GM21737 (cell line): ENCODE measurements at regions not wholly inside any gene's neighbourhood (a gene's known extent, or its start where the extent isn't known, plus 50 kb on each side); places are given as distances from the start of the nearest gene placed in this dataset.
"Not testable (repeated sequence)": the region's sequence is repeated elsewhere in the genome, so short reads cannot be mapped to it uniquely, and the experiment has no call there.

ENCODE experiments used
- ATAC-seq: cut with Tn5 transposase; IDR thresholded peaks from one replicate; pipeline ENCODE4 v1.9.1; 2021; ENCODE audit warnings: mild to moderate bottlenecking, moderate library complexity; ENCODE audit not compliant: unreplicated experiment

DNA sequence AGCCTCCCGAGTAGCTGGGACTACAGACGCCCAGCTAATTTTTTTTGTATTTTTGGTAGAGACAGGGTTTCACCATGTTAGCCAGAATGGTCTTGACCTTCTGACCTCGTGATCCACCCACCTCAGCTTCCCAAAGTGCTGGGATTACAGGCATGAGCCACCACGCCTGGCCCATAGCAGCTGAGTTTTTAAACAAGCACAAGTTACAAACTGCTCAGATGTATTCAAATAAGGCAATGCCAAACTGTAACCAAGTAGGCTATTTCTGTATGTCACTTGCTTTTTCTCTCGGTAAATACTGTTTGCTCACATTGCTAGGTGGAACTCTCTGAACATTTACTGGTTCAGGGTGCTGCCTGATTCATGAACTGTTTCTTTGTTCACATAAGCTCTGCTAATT is 799.3 kb upstream of the NUDT12 start:
- ATAC-seq = no peak

DNA sequence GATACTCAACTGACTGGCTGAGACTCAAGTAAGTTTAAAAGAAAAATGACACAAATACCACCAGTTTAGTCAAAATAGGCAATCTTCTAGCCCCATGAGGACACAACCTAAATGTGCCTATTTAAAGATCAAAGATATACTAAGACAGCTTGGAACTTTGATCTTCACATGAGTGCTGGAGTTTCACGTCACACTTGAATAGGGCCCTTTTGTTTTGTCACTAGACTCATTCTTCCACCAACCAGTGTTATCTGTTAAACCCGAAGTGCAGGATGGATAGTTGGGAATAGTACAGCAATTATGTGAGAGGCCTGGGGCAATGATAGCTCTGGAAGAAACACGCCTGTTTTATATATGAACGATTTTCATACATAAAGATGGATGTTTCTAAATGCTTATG is 792.8 kb upstream of the NUDT12 start:
- ATAC-seq = no peak

DNA sequence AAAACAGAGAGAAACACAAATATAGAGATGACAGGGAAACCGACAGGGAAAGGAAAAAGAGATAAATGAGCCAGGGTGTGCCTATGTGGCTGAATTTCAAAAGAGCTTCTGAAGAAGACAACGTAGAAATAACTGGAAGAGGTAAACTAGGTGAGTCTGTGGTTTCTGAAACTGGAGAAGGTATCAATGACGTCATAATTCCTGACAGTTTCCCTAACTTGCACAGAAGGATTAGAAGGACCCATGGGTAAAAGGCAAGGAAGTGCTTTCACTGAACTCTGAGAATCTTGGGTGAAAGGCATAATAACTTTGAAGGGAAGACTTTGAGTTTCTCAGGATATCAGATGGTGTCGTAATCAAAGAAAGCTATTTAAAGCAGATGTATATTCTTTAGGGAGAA is 790.8 kb upstream of the NUDT12 start:
- ATAC-seq = no peak

DNA sequence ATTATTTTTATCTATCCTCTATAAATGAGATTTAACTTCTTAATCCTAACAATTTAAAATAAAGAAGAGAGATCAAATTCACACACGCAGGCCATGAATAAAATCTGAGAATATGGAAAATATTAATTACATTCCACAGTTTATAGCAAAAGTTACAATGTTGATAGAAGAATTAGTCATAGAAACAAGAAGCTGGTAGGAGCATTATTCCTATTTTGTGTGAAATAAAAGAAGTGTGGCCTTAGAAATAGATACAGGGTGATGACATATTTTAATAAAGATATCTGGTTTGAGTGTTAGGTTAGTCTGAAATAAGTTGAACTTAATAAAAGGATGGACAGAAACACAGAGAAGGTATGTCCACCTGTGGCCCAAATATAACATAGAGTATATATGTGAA is 790.4 kb upstream of the NUDT12 start:
- no peak for ATAC-seq

DNA sequence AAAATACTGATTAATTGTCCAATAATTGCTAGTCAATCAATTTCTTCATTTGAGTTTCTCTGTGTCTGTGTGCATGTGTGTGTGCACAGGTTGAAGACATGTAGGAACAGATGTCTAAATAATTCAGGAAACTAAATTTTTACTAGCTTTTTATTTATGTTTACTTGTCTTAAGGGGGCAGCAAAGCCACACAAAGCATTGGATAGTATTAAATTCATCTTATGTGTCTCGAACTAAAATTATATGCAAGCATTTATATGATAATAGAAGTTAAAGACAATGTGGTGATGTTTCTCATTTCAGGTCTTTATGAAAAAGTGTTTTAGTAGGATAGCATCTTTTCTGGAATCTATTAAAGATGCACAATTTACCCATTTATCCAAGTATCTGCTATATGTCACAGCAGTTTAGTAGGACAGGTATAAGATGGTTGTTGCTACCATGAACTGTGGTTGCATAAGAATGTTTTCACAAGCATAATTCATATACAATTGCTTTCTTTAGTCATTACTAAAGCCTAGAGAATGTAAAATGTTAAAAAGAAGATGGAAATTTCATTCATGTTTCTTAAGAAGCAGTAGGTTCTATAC is 784.6 kb upstream of the NUDT12 start:
- no peak for ATAC-seq

DNA sequence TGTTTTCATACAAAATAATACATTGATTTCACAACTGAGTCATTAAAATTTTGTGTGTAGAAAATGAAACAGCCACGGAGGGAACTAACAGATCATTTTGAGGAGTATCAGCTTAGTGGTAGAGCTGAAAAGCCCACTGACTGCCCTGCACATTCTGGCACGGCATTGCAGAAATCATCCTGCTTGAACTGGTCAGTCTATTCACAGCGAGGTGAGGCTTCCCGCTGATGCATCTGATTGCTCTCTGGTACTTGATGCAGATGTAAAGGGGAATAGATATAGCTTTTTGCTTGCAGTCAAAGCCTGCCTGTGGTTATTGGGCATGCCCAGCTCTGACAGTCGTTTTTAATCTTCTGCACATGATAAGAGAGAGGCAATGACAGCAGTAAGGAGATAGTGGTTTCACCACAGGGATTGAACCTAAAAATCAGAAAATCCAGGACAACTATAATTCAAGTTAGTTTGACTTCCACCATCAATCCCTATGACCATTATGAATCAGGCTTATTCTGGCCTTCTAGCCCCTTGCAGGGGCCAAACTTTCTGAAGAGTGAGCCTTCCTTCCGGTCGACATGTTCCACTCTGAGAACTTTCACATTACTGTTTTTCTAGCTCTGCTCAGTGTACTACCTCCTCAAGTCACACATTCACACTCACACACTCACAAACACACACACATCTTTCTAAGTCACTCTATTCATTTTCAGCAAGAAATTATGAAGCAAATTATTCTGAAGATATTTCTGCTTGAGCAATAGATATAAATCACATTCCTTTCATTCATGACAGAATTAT is 782.8 kb upstream of the NUDT12 start:
- no peak for ATAC-seq

DNA sequence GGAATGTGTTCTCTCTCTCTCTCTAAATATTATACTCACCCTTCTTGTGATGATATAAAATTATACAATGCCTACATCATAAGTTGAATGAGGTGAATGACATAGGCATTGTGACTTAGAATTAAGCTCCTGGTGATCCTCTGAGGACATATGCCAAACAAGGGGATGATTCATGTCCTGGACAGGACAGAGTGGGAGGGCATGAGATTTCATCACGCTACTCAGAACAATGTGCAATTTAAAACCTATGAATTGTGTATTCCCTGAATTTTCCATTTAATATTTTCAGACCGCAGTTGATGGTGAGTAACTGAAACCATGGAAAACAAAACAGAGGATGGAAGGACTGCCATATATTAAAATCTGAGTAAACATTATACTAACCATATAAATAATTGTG is 782.2 kb upstream of the NUDT12 start:
- ATAC-seq = no peak

DNA sequence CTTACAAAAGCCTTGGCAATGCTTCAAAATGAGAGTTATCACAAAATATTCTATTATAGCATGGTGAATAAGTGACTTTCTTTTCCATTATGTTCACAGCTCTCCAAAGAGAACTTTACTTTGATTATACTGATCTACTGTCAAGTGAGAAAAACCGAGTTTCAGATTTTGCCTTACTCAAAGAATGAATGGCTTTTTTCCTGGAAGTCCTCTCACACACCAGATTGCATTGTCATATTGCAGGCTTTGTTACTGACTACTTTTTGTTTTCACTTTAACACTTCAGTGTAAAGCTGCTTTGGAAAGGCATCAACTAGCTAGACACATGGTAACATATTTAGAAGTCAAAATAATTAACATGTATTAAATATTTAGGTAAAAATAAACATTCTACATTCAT is 765.2 kb upstream of the NUDT12 start:
- ATAC-seq = no peak

DNA sequence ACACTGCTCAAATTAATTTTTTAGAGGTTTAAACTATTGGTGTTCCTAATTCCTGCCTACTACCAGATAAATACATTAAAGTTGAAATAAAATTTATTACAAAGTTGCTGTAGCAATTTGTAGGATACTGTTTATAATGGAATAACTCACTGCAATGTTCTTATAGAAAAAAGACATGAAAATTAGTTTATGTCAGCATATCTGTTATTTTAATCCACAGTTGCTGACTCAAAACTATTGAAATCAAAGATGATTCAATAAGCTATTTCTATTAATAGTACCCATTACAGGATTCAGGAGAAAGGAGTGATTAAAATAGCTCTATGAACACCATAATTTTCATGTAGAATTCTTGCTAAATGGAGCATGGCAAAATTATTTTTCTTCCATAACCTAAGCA is 764.4 kb upstream of the NUDT12 start:
- ATAC-seq = no peak

DNA sequence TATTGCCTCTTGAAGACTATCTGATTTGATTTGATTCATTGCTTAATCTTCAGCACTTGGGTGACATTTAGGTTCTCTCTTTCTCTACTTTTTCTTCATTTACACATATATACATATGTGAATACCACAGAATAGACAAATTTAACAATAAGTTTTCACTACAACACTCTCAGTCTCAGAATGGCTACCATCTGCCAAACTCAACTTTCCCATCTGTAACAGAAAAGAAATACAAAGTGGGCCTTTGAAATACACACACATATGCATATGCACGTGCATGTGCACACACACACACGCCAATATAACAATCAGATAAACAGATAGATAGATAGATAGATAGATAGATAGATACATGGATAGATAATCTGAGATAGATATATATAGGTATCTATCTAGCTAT is 762.8 kb upstream of the NUDT12 start:
- no peak for ATAC-seq

DNA sequence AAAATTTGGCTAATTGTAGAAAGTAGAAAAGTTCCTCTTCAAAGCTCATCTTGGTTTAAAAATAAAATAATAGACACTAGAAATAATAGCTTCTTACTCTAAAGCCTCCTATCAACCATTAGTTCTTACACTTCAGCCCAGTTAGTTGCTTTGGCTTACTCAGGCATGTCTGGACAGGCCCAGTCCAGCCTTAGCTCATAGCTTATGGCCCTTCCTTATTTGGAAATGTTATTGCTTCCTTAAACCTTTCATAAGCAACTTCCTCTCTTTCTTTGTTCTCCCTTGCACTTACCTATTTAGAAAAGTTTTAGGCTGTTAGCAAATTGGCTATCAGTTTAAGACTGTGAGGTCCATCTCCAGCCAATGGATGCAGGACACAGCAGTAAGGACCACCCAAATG is 754.1 kb upstream of the NUDT12 start:
- ATAC-seq = not testable (repeated sequence)

DNA sequence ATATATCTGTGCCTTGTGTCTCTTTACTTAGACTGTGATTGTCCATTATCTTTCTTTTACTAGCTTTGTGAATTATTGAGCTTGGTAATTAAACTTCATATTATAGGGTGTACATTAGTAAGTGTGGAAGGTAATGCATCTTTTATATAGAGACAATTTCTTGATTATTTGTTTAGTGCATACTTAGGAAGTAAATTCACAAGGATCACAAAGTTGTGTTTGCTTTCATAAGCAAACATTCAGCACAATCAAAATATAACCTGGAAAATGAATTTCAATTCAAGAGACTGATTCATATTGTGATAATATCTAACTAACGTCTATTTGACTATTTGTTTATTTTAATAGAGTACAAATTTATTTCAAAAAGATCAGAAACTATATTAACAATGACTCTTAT is 749.9 kb upstream of the NUDT12 start:
- no peak for ATAC-seq

DNA sequence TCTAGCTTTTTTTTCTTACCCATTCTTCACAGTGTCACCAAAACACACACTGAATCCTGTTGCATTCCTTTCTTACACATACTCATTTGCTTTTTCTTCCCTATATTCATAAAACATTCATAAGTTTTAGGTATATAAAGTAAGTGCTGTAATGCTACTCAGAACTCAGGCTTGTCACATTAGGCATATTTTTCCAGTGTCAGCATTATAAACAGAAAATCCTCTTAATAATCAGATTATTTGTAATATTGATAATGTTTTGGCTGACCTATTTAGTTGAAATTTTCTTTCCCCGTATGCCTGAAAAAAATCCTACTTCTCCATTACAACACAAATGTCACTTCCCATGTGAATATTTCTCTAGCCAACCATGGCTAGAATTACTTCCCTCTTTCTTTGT is 743.0 kb upstream of the NUDT12 start:
- no peak for ATAC-seq

DNA sequence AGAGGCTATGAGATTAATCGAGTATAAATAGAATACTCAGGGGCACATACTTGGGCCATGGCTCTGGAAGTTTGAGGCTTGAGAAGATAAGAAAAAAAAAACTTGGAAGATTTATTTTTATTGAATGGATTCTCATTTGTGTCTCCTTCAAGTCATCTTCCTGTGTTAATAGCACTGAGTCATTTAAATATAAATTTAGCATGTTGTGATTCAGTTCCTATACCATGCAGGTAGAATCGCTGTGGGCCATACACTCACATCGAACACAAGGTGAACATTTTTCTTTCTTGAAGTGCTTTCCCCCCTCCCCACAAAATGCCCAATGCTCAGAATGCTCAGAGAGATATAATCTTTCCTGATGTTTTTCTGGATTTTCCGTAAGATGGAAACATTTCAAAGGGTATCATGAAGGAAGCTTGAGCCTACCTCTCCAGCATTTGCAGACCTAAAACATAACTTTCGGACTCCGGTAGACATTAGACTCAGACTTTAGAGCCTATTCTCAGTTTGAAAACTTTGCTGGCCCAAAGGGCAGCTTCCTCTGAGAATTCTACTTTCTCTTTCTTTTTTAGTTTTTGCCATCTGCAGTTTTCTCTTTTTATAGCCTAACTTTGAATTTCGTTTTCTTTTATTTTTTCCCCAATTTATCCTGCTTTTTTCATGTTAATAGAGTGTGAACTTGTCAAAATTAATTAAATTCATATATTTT is 737.6 kb upstream of the NUDT12 start:
- no peak for ATAC-seq

DNA sequence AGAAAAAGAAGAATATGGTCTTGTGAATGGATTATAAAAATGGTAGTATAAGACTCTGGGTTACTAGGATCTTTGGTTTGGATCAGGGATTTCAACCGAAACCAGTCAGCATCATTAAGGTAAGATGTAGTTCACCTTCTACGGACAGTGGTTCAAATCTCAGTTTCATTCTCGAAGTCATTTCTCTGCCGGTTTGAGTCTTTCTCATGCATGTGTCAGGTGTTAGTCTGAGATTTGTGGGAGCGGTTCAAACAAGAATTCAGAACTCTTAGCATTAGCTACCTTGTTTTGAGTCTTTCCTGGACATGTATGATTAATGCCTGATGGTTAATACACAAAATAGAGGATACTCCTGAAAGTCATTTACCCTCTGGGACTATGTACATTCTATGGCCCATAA is 735.9 kb upstream of the NUDT12 start:
- no peak for ATAC-seq

DNA sequence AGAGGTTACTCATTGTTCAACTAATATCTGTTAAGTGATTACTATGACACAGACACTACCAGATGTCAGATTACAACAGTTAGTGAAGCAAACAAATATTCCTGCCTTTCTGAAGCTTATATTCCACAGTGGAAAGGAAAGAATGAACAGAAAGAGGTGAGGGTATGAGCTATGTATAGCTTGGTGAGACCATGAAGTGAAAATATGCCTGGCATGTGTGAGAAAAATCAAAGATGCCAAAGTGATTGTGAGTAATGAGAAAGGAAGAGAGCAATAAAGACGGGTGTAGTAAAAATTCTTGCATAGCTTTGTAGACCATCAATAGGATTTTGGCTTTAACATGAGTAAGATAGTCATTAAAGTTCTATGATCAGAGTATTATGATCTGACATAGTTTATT is 734.5 kb upstream of the NUDT12 start:
- no peak for ATAC-seq

DNA sequence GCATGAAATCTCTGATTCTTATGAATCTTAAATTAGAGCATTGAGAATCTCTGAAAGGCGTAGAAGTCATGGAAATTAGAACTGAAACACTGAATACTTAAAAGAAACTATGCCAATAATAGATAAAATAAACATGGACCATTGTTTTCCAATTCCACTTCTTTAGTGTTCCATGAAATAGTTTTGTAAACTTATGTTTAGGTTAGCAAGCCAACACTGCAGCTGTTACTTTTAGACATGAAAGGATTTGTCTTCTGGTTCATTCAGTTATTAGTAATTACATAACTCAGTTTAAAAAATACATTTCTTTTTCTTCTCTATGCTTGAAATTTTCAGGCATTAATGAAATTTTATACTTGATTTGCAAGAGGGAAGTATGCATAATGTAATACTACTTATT is 733.4 kb upstream of the NUDT12 start:
- ATAC-seq = no peak

DNA sequence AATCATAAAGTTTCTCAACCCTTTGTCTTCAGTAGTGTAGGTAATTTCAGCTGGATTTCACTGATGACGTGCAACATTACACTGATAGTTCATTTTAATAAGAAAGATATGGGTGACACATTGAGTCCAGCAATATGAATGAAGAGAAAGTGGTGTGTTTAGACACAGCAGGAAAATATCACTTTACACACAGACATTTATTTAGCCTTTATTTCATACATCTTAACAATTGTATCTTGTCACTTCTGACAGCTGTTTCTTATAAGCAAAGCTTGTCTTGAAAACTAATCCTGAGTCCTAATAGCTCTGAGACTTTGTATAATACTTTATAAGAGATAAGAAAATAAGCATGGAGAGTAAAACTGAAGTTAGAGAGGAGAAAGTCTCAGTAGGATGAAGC is 720.5 kb upstream of the NUDT12 start:
- no peak for ATAC-seq

DNA sequence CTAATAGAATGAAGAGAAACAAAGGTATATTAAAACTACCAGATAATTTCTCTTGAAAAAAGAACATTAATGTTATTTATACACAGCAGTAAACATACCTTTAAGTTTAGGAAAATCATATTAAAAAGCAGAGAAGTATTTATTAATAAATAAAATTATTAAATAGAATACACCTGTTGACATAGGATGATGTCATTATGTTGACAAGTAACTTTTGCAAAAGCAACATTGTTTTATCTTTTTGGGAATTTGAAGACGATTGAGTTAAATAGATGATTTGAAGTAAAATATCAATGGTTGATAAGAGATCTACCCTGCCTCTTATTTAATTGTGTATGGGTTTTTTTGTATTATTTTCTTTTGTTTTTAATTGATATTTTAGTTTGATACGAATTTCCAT is 711.1 kb upstream of the NUDT12 start:
- no peak for ATAC-seq

DNA sequence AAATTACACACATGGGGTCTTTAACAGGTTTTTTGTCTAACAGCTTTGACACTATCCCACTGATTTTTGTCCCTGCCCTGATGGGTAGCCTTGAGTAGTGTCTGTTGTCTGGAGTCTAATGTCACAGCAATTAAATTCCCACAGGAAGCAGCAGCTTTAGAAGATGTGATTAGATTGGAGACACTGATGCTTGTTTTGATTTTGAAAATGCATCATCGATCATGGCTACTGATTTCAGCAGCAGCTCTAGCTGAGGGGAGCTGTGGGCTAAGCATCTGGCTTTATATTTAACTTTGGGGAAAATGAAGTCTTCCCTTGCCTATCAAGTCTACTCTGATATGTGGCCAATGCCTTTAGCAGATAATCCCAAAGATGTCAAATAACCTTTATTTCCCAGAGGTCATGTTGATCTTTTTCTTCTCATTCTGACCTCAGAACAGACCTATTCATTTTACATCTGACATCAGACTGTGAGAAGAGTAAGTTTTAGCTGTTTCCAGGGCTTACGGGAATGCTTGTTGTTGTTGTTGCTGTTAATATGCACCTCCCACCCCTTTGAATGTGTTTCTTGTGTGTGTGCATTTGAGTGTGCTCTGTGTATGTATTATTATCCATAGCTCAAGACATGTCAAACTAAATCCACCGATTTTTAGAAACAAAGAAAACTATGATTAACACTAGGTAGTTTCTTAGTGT is 704.9 kb upstream of the NUDT12 start:
- no peak for ATAC-seq

DNA sequence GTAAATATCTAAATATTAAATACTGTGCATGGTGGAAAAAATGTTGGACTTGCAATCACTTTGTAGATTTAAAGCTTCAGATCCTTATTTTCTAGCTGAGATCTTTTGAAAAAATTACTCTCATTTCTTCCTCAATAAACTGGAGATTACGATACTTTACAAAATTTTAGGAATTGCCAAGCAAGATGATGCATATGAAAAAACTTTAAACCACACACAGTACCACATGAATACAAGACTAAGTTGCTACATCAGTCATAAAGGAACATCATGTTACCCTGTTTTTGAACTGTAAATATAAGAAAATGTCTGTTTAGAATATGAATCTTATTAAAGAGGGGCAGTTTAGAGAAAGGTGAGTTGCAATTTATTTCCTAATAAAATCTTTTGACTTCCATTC is 703.6 kb upstream of the NUDT12 start:
- ATAC-seq = no peak
